ENCODE measurements at regions not wholly inside any gene's neighbourhood (a gene's known extent, or its start where the extent isn't known, plus 50 kb on each side); places are given as distances from the start of the nearest gene placed in this dataset.
"Not testable (repeated sequence)": the region's sequence is repeated elsewhere in the genome, so short reads cannot be mapped to it uniquely, and the experiment has no call there.

GRCh38 chrX:77223046-77223445 lies 224.1 kb upstream of the FGF16 start:
- H3K27ac ChIP-seq (ENCODE audit: low read depth, low read length), result no peak overlapping the region
- H3K4me1 ChIP-seq (ENCODE audit: control insufficient read depth in 1 of 2, insufficient read depth in 2 of 2, low read length in 2 of 2), result no peaks in the 10 kb centered on the region
- H3K4me3 ChIP-seq (ENCODE audit: low read depth in 1 of 2, low read length in 2 of 2), result no peak overlapping the region
- no peaks in the 10 kb centered on the region for H3K9me3 ChIP-seq (ENCODE audit: control insufficient read depth in 1 of 2, low read length in 2 of 2)
- H3K36me3 ChIP-seq (ENCODE audit: control insufficient read depth in 1 of 2, insufficient read depth in 2 of 2, low read length in 2 of 2), result no peaks in the 10 kb centered on the region
- no peaks in the 10 kb centered on the region for H3K27me3 ChIP-seq (ENCODE audit: control insufficient read depth in 1 of 2, insufficient read depth in 2 of 2, low read length in 2 of 2)
- no peak overlapping the region for H3K9ac ChIP-seq (ENCODE audit: low read depth in 1 of 2, low read length in 2 of 2)

GRCh38 chrX:77264490-77264889 lies 182.7 kb upstream of the FGF16 start:
- Histone ChIP-seq H3K4me1 (ENCODE audit: control insufficient read depth in 1 of 2, insufficient read depth in 2 of 2, low read length in 2 of 2) (no peaks in the 10 kb centered on the region), H3K9me3 (ENCODE audit: control insufficient read depth in 1 of 2, low read length in 2 of 2) (no peaks in the 10 kb centered on the region), H3K9ac (ENCODE audit: low read depth in 1 of 2, low read length in 2 of 2) (no peak overlapping the region), H3K27me3 (ENCODE audit: control insufficient read depth in 1 of 2, insufficient read depth in 2 of 2, low read length in 2 of 2) (no peaks in the 10 kb centered on the region), H3K27ac (ENCODE audit: low read depth, low read length) (no peak overlapping the region), H3K4me3 (ENCODE audit: low read depth in 1 of 2, low read length in 2 of 2) (no peak overlapping the region), H3K36me3 (ENCODE audit: control insufficient read depth in 1 of 2, insufficient read depth in 2 of 2, low read length in 2 of 2) (no peaks in the 10 kb centered on the region)

- Histone ChIP-seq H3K4me3 (ENCODE audit: low read depth in 1 of 2, low read length in 2 of 2) (no peak overlapping the region), H3K9ac (ENCODE audit: low read depth in 1 of 2, low read length in 2 of 2) (no peak overlapping the region), H3K36me3 (ENCODE audit: control insufficient read depth in 1 of 2, insufficient read depth in 2 of 2, low read length in 2 of 2) (no peaks in the 10 kb centered on the region), H3K9me3 (ENCODE audit: control insufficient read depth in 1 of 2, low read length in 2 of 2) (no peaks in the 10 kb centered on the region), H3K4me1 (ENCODE audit: control insufficient read depth in 1 of 2, insufficient read depth in 2 of 2, low read length in 2 of 2) (no peaks in the 10 kb centered on the region), H3K27ac (ENCODE audit: low read depth, low read length) (no peak overlapping the region), H3K27me3 (ENCODE audit: control insufficient read depth in 1 of 2, insufficient read depth in 2 of 2, low read length in 2 of 2) (no peaks in the 10 kb centered on the region)
These were observed 171.8 kb upstream of the FGF16 start for GRCh38 chrX:77275392-77275791.

- Histone ChIP-seq H3K4me3 (ENCODE audit: low read depth in 1 of 2, low read length in 2 of 2) (no peak overlapping the region), H3K9me3 (ENCODE audit: control insufficient read depth in 1 of 2, low read length in 2 of 2) (no peaks in the 10 kb centered on the region), H3K36me3 (ENCODE audit: control insufficient read depth in 1 of 2, insufficient read depth in 2 of 2, low read length in 2 of 2) (no peaks in the 10 kb centered on the region), H3K27ac (ENCODE audit: low read depth, low read length) (no peak overlapping the region), H3K27me3 (ENCODE audit: control insufficient read depth in 1 of 2, insufficient read depth in 2 of 2, low read length in 2 of 2) (no peaks in the 10 kb centered on the region), H3K9ac (ENCODE audit: low read depth in 1 of 2, low read length in 2 of 2) (no peak overlapping the region), H3K4me1 (ENCODE audit: control insufficient read depth in 1 of 2, insufficient read depth in 2 of 2, low read length in 2 of 2) (no peaks in the 10 kb centered on the region)
These were observed 170.4 kb upstream of the FGF16 start for GRCh38 chrX:77276742-77277141.

- Histone ChIP-seq H3K27ac (ENCODE audit: low read depth, low read length) (no peak overlapping the region), H3K9ac (ENCODE audit: low read depth in 1 of 2, low read length in 2 of 2) (no peak overlapping the region), H3K27me3 (ENCODE audit: control insufficient read depth in 1 of 2, insufficient read depth in 2 of 2, low read length in 2 of 2) (no peaks in the 10 kb centered on the region), H3K36me3 (ENCODE audit: control insufficient read depth in 1 of 2, insufficient read depth in 2 of 2, low read length in 2 of 2) (no peaks in the 10 kb centered on the region), H3K4me3 (ENCODE audit: low read depth in 1 of 2, low read length in 2 of 2) (no peak overlapping the region), H3K9me3 (ENCODE audit: control insufficient read depth in 1 of 2, low read length in 2 of 2) (no peaks in the 10 kb centered on the region), H3K4me1 (ENCODE audit: control insufficient read depth in 1 of 2, insufficient read depth in 2 of 2, low read length in 2 of 2) (no peaks in the 10 kb centered on the region)
These were observed 169.3 kb upstream of the FGF16 start for GRCh38 chrX:77277911-77278310.

GRCh38 chrX:77279373-77279772 lies 167.8 kb upstream of the FGF16 start:
- not testable (repeated sequence) for H3K27me3 ChIP-seq (ENCODE audit: control insufficient read depth in 1 of 2, insufficient read depth in 2 of 2, low read length in 2 of 2); H3K36me3 ChIP-seq (ENCODE audit: control insufficient read depth in 1 of 2, insufficient read depth in 2 of 2, low read length in 2 of 2); H3K4me3 ChIP-seq (ENCODE audit: low read depth in 1 of 2, low read length in 2 of 2); H3K9ac ChIP-seq (ENCODE audit: low read depth in 1 of 2, low read length in 2 of 2); H3K4me1 ChIP-seq (ENCODE audit: control insufficient read depth in 1 of 2, insufficient read depth in 2 of 2, low read length in 2 of 2); H3K27ac ChIP-seq (ENCODE audit: low read depth, low read length); H3K9me3 ChIP-seq (ENCODE audit: control insufficient read depth in 1 of 2, low read length in 2 of 2)

GRCh38 chrX:77293331-77293995 lies 153.7 kb upstream of the FGF16 start:
- Histone ChIP-seq H3K27ac (ENCODE audit: low read depth, low read length) (no peak overlapping the region), H3K27me3 (ENCODE audit: control insufficient read depth in 1 of 2, insufficient read depth in 2 of 2, low read length in 2 of 2) (no peaks in the 10 kb centered on the region), H3K36me3 (ENCODE audit: control insufficient read depth in 1 of 2, insufficient read depth in 2 of 2, low read length in 2 of 2) (no peaks in the 10 kb centered on the region), H3K9ac (ENCODE audit: low read depth in 1 of 2, low read length in 2 of 2) (no peak overlapping the region), H3K4me1 (ENCODE audit: control insufficient read depth in 1 of 2, insufficient read depth in 2 of 2, low read length in 2 of 2) (no peaks in the 10 kb centered on the region), H3K4me3 (ENCODE audit: low read depth in 1 of 2, low read length in 2 of 2) (no peak overlapping the region), H3K9me3 (ENCODE audit: control insufficient read depth in 1 of 2, low read length in 2 of 2) (no peaks in the 10 kb centered on the region)

GRCh38 chrX:77298296-77298695 lies 148.9 kb upstream of the FGF16 start:
- H3K4me3 ChIP-seq (ENCODE audit: low read depth in 1 of 2, low read length in 2 of 2), result no peak overlapping the region
- no peaks in the 10 kb centered on the region for H3K36me3 ChIP-seq (ENCODE audit: control insufficient read depth in 1 of 2, insufficient read depth in 2 of 2, low read length in 2 of 2)

GRCh38 chrX:77298790-77299189 lies 148.4 kb upstream of the FGF16 start:
- H3K36me3 ChIP-seq (ENCODE audit: control insufficient read depth in 1 of 2, insufficient read depth in 2 of 2, low read length in 2 of 2), result no peaks in the 10 kb centered on the region
- H3K9me3 ChIP-seq (ENCODE audit: control insufficient read depth in 1 of 2, low read length in 2 of 2), result no peaks in the 10 kb centered on the region
- H3K4me1 ChIP-seq (ENCODE audit: control insufficient read depth in 1 of 2, insufficient read depth in 2 of 2, low read length in 2 of 2), result no peaks in the 10 kb centered on the region
- no peak overlapping the region for H3K27ac ChIP-seq (ENCODE audit: low read depth, low read length)
- no peak overlapping the region for H3K4me3 ChIP-seq (ENCODE audit: low read depth in 1 of 2, low read length in 2 of 2)
- H3K9ac ChIP-seq (ENCODE audit: low read depth in 1 of 2, low read length in 2 of 2), result no peak overlapping the region
- H3K27me3 ChIP-seq (ENCODE audit: control insufficient read depth in 1 of 2, insufficient read depth in 2 of 2, low read length in 2 of 2), result no peaks in the 10 kb centered on the region

More at GRCh38 chrX:77298296-77298695, 148.9 kb upstream of the FGF16 start:
- H3K27me3 ChIP-seq (ENCODE audit: control insufficient read depth in 1 of 2, insufficient read depth in 2 of 2, low read length in 2 of 2), result no peaks in the 10 kb centered on the region
- no peak overlapping the region for H3K27ac ChIP-seq (ENCODE audit: low read depth, low read length)
- H3K9me3 ChIP-seq (ENCODE audit: control insufficient read depth in 1 of 2, low read length in 2 of 2), result no peaks in the 10 kb centered on the region
- no peaks in the 10 kb centered on the region for H3K4me1 ChIP-seq (ENCODE audit: control insufficient read depth in 1 of 2, insufficient read depth in 2 of 2, low read length in 2 of 2)
- H3K9ac ChIP-seq (ENCODE audit: low read depth in 1 of 2, low read length in 2 of 2), result no peak overlapping the region

GRCh38 chrX:77299549-77299948 lies 147.6 kb upstream of the FGF16 start:
- Histone ChIP-seq H3K36me3 (ENCODE audit: control insufficient read depth in 1 of 2, insufficient read depth in 2 of 2, low read length in 2 of 2) (no peaks in the 10 kb centered on the region), H3K4me1 (ENCODE audit: control insufficient read depth in 1 of 2, insufficient read depth in 2 of 2, low read length in 2 of 2) (no peaks in the 10 kb centered on the region), H3K27me3 (ENCODE audit: control insufficient read depth in 1 of 2, insufficient read depth in 2 of 2, low read length in 2 of 2) (no peaks in the 10 kb centered on the region), H3K9ac (ENCODE audit: low read depth in 1 of 2, low read length in 2 of 2) (no peak overlapping the region), H3K9me3 (ENCODE audit: control insufficient read depth in 1 of 2, low read length in 2 of 2) (no peaks in the 10 kb centered on the region), H3K27ac (ENCODE audit: low read depth, low read length) (no peak overlapping the region), H3K4me3 (ENCODE audit: low read depth in 1 of 2, low read length in 2 of 2) (no peak overlapping the region)

GRCh38 chrX:77342004-77342403 lies 105.2 kb upstream of the FGF16 start:
- no peaks in the 10 kb centered on the region for H3K27me3 ChIP-seq (ENCODE audit: control insufficient read depth in 1 of 2, insufficient read depth in 2 of 2, low read length in 2 of 2)
- H3K9ac ChIP-seq (ENCODE audit: low read depth in 1 of 2, low read length in 2 of 2), result no peak overlapping the region
- H3K4me1 ChIP-seq (ENCODE audit: control insufficient read depth in 1 of 2, insufficient read depth in 2 of 2, low read length in 2 of 2), result no peaks in the 10 kb centered on the region
- H3K4me3 ChIP-seq (ENCODE audit: low read depth in 1 of 2, low read length in 2 of 2), result no peak overlapping the region
- no peaks in the 10 kb centered on the region for H3K36me3 ChIP-seq (ENCODE audit: control insufficient read depth in 1 of 2, insufficient read depth in 2 of 2, low read length in 2 of 2)
- H3K27ac ChIP-seq (ENCODE audit: low read depth, low read length), result no peak overlapping the region
- H3K9me3 ChIP-seq (ENCODE audit: control insufficient read depth in 1 of 2, low read length in 2 of 2), result no peaks in the 10 kb centered on the region

Data from duodenal mucosa (tissue), 2 donors.